Sigmoid colon (tissue), 4 donors: ENCODE measurements at regions not wholly inside any gene's neighbourhood (a gene's known extent, or its start where the extent isn't known, plus 50 kb on each side); places are given as distances from the start of the nearest gene placed in this dataset.

Experiments used
- CTCF ChIP-seq, 4 experiments: fragments of 450-650 bp in 3 of 4; fragments of 200-600 bp in 1 of 4; IDR thresholded peaks; one replicate each; pipeline ENCODE4 v1.5.1; 2016 to 2019; ENCODE audit warnings: antibody characterized with exemption in 4 of 4, mild to moderate bottlenecking in 3 of 4, moderate library complexity in 2 of 4
- POLR2A ChIP-seq, 2 donors: fragments of 450-650 bp; IDR thresholded peaks; one replicate each; pipeline ENCODE4 v1.6.1; 2016; ENCODE audit warnings: antibody characterized with exemption in 2 of 2, mild to moderate bottlenecking in 2 of 2, moderate library complexity in 2 of 2
- POLR2AphosphoS5 ChIP-seq, 4 donors: sonication (generic); formaldehyde crosslinking; IDR thresholded peaks; one replicate each; pipeline ENCODE4 v1.6.1; 2017; ENCODE audit warnings: antibody characterized with exemption in 4 of 4

- TF ChIP-seq CTCF (IDR thresholded peaks at IDR 0.05) (no peak), POLR2AphosphoS5 (IDR thresholded peaks at IDR 0.05) (no peak), POLR2A (IDR thresholded peaks at IDR 0.05) (no peak)
Measured at GRCh38 chrX:138982365-138982764, 270.8 kb upstream of the FGF13 start.
